ENCODE measurements at regions not wholly inside any gene's neighbourhood (a gene's known extent, or its start where the extent isn't known, plus 50 kb on each side); places are given as distances from the start of the nearest gene placed in this dataset.
"Not testable (repeated sequence)": the region's sequence is repeated elsewhere in the genome, so short reads cannot be mapped to it uniquely, and the experiment has no call there.

DNA sequence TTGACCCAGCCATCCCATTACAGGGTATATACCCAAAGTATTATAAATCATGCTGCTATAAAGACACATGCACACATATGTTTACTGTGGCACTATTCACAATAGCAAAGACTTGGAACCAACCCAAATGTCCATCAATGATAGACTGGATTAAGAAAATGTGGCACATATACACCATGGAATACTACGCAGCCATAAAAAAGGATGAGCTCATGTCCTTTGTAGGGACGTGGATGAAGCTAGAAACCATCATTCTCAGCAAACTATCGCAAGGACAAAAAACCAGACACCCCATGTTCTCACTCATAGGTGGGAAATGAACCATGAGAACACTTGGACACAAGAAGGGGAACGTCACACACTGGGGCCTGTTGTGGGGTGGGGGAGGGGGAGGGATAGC is 527.9 kb downstream of the UQCRFS1 start:
- H3K9me3 Mint-ChIP-seq (ENCODE audit: insufficient read depth); CTCF ChIA-PET; H3K27ac Mint-ChIP-seq: not testable (repeated sequence)

DNA sequence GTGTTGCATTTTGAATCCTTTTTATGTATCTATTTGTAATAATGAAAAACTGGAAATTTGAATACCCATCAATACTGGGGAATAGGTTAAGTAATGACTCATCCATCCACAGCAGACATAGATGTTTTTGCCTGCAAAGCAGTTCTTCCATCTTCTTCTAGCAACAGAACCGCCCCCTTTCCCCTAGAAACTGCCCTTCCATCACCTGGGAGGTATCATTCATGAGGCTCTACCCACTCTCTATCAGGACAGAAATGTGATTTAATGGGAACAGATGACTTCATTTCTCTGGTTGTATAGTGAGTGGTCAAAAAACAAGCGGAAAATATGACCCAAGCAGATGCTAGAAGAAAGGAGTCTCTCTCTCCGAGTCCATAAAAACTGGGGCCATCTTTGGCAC is 532.8 kb downstream of the UQCRFS1 start:
- no peak overlapping the region for H3K4me3 Mint-ChIP-seq
- POLR2A ChIA-PET, result no interaction called here
- H3K27me3 Mint-ChIP-seq (ENCODE audit: low read depth), result peaks cover 3% of the 10 kb centered on the region
- CTCF ChIA-PET, result no interaction called here
- H3K4me1 Mint-ChIP-seq (ENCODE audit: low read depth), result no peaks in the 10 kb centered on the region
- H3K27ac Mint-ChIP-seq, result no peak overlapping the region
- no peak for DNase-seq
- ATAC-seq, result no peak
- no peaks in the 10 kb centered on the region for H3K9me3 Mint-ChIP-seq (ENCODE audit: insufficient read depth)
- no peaks in the 10 kb centered on the region for H3K36me3 Mint-ChIP-seq (ENCODE audit: low read depth)

More for the DNA sequence above, 527.9 kb downstream of the UQCRFS1 start:
- DNase-seq; H3K36me3 Mint-ChIP-seq (ENCODE audit: low read depth); H3K27me3 Mint-ChIP-seq (ENCODE audit: low read depth); POLR2A ChIA-PET; H3K4me1 Mint-ChIP-seq (ENCODE audit: low read depth); ATAC-seq; H3K4me3 Mint-ChIP-seq: not testable (repeated sequence)

DNA sequence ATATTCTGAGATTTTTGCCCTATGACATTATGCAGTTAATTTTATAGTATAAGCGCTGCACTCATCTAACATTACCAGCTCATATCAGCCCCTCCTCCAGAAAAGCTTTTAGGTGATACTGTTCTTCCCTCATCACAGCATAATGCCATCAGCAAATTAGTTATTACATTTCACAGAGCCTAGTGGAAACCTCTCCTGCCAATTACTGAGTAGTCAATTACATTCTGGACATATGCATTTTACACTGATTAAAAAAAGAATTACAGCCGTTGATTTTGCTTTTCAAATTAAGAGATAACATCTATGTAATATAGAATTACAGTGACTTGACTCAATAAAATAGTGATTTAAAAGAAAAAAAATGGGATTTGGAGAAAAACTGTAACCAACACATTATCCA is 542.1 kb downstream of the UQCRFS1 start:
- Mint-ChIP-seq H3K4me1 (ENCODE audit: low read depth) (no peaks in the 10 kb centered on the region), H3K27ac (no peak overlapping the region), H3K27me3 (ENCODE audit: low read depth) (no peaks in the 10 kb centered on the region), H3K4me3 (no peak overlapping the region), H3K9me3 (ENCODE audit: insufficient read depth) (peaks cover 18% of the 10 kb centered on the region), H3K36me3 (ENCODE audit: low read depth) (no peaks in the 10 kb centered on the region)
- DNase-seq (no peak), ATAC-seq (no peak)
- ChIA-PET POLR2A (no interaction called here), CTCF (no interaction called here)

DNA sequence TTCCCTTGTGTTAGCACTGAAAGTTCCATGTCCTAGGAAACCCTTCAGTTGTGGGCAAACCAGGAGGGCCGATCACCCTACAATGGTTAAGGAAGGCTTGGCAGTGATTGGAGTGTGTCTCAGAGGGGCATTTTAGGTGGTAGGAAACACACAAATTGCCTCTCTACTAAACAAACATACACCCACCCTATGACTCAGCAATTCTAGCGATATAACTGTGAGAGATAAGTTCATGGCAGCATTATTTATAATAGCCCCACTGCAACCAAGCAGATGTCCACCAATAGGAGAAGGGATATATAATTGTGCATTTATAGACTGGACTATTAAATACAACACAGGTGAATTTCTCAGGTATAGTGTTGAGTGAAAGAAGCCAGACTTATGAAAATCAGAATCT is 543.1 kb downstream of the UQCRFS1 start:
- Mint-ChIP-seq H3K36me3 (ENCODE audit: low read depth) (no peaks in the 10 kb centered on the region), H3K27me3 (ENCODE audit: low read depth) (no peaks in the 10 kb centered on the region), H3K9me3 (ENCODE audit: insufficient read depth) (peaks cover 18% of the 10 kb centered on the region), H3K4me1 (ENCODE audit: low read depth) (no peaks in the 10 kb centered on the region), H3K4me3 (no peak overlapping the region), H3K27ac (no peak overlapping the region)
- POLR2A ChIA-PET, result no interaction called here
- DNase-seq, result no peak
- CTCF ChIA-PET, result interaction anchor here (0.9 kb wide), 1 partner anchor 35 kb away, joined by 3 read pairs; no protein-coding TSS in a partner anchor
- ATAC-seq, result no peak

DNA sequence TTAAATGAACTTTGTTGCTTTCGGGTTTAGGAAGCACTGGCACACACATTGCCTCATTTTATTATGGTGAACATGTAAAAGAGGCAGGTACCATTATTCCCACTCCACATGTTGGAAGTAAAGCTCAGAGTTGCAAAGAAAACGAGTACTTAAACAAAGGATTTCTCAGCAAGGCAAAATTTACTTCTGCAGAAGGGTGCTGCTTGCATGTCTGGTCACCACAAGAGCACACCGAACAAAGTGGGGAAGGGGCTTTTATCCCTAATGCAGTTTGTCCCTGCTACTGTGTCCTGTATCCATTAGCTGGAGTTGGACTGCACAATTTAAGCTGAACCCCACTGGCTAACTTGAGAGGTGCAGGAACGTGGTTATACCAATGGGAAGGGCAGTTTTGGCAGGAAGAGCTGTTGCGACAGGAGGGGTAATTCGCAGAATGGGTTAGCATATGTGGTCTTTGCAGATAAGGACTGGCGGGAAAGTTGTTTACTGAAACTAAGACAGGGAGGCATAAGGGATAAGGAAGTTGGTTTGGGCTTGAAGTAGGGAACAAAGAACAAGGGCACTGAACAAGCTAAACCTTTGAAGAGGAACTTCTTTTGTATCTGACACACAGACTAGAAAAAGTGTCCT is 545.5 kb downstream of the UQCRFS1 start:
- no peaks in the 10 kb centered on the region for H3K27me3 Mint-ChIP-seq (ENCODE audit: low read depth)
- no peaks in the 10 kb centered on the region for H3K36me3 Mint-ChIP-seq (ENCODE audit: low read depth)
- ATAC-seq, result no peak
- ChIA-PET POLR2A (no interaction called here), CTCF (no interaction called here)
- DNase-seq, result no peak
- peaks cover 10% of the 10 kb centered on the region for H3K9me3 Mint-ChIP-seq (ENCODE audit: insufficient read depth)
- H3K27ac Mint-ChIP-seq, result no peak overlapping the region
- H3K4me3 Mint-ChIP-seq, result no peak overlapping the region
- no peaks in the 10 kb centered on the region for H3K4me1 Mint-ChIP-seq (ENCODE audit: low read depth)

DNA sequence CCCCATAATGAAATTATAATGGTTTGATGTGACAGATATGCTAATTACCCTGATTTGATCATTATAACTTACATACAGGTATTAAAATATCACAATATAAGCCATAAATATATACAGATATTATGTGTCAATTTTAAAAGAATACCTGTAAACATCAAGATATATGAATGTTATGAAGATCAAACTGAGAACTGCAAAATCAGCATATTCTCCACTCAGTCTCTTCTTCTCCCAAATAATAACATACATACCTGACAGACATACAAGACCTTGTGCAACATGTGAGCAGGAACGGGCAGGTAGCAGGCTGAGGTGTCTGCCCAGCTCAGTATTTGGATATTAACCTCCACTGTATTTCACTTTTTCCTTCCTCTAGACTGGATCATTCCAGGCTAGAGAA is 547.2 kb downstream of the UQCRFS1 start:
- H3K4me3 Mint-ChIP-seq, result no peak overlapping the region
- H3K27me3 Mint-ChIP-seq (ENCODE audit: low read depth), result no peaks in the 10 kb centered on the region
- H3K27ac Mint-ChIP-seq, result no peak overlapping the region
- H3K36me3 Mint-ChIP-seq (ENCODE audit: low read depth), result no peaks in the 10 kb centered on the region
- POLR2A ChIA-PET, result no interaction called here
- peaks cover 15% of the 10 kb centered on the region for H3K9me3 Mint-ChIP-seq (ENCODE audit: insufficient read depth)
- no peaks in the 10 kb centered on the region for H3K4me1 Mint-ChIP-seq (ENCODE audit: low read depth)
- CTCF ChIA-PET, result interaction anchor here (0.6 kb wide), 1 partner anchor 1025 kb away, joined by 3 read pairs; no protein-coding TSS in a partner anchor
- no peak for ATAC-seq
- DNase-seq, result no peak

DNA sequence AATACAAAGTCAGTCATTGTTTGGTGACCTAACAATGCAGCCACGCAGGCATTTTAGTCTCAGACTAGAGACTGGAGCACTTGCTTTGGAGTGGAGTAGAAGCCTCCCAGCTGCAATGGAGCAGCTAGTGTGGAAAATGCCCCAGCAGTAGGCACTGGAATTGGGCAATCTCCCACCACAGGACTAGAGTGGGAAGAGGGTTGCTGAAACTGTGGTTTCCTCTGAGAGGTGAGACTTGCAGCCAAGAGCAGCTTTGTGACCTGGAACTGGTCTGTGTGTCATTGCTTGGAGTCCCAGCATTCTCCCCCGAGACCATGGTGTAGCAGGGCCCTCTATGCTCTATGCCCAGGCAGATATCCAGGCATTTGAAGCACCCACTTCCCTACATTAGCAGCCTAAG is 556.3 kb downstream of the UQCRFS1 start:
- no peaks in the 10 kb centered on the region for H3K36me3 Mint-ChIP-seq (ENCODE audit: low read depth)

DNA sequence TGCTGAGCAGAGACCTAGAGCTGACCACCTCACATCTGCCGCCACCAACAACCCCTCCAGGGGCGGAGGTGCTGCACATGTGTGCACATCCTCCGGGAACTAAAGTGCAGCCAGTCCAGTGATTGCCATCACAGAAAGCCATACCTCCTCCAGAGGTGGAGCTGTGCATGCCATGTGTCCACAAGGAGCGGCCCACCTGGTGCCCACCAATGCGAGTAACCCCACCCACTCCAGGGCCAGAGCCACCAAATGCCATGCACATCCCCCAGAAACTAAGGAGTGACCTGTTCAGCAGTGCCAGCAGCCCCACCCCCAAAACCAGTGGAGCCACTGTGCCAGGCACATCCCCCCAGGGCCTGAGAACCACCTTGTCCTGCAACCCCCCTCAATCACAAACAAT is 557.9 kb downstream of the UQCRFS1 start:
- H3K9me3 Mint-ChIP-seq (ENCODE audit: insufficient read depth), result peaks cover 10% of the 10 kb centered on the region
- DNase-seq (no peak), ATAC-seq (no peak)
- H3K27ac Mint-ChIP-seq, result no peak overlapping the region
- ChIA-PET POLR2A (no interaction called here), CTCF (no interaction called here)
- no peak overlapping the region for H3K4me3 Mint-ChIP-seq
- no peaks in the 10 kb centered on the region for H3K4me1 Mint-ChIP-seq (ENCODE audit: low read depth)
- no peaks in the 10 kb centered on the region for H3K27me3 Mint-ChIP-seq (ENCODE audit: low read depth)
- H3K36me3 Mint-ChIP-seq (ENCODE audit: low read depth), result no peaks in the 10 kb centered on the region

More for the DNA sequence above, 556.3 kb downstream of the UQCRFS1 start:
- H3K9me3 Mint-ChIP-seq (ENCODE audit: insufficient read depth), result peaks cover 15% of the 10 kb centered on the region
- H3K4me1 Mint-ChIP-seq (ENCODE audit: low read depth), result no peaks in the 10 kb centered on the region
- H3K27me3 Mint-ChIP-seq (ENCODE audit: low read depth), result no peaks in the 10 kb centered on the region
- ChIA-PET POLR2A (no interaction called here), CTCF (no interaction called here)
- DNase-seq (no peak), ATAC-seq (no peak)
- H3K27ac Mint-ChIP-seq, result no peak overlapping the region
- H3K4me3 Mint-ChIP-seq, result no peak overlapping the region

DNA sequence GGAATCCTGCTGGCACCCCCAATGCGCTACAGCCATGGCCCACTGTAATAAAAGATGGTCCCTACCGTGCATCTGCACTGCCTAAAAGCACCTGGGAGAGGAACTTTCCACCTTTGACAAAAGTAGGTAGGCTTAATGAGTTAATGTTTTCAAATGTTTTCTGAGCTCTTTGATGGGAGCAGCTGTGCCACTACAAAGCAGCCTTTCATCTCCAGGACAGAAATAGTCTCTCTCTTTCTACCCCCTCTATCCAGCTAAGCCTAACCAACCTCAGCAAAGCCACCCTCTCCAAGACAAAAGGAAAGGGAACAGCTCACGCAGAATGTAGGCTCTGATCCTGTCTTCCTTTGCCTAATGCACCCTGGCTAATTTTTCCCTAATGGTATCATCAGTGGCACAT is 560.2 kb downstream of the UQCRFS1 start:
- no peak for ATAC-seq
- H3K4me3 Mint-ChIP-seq, result no peak overlapping the region
- POLR2A ChIA-PET, result no interaction called here
- CTCF ChIA-PET, result no interaction called here
- H3K9me3 Mint-ChIP-seq (ENCODE audit: insufficient read depth), result peaks cover 3% of the 10 kb centered on the region
- no peaks in the 10 kb centered on the region for H3K36me3 Mint-ChIP-seq (ENCODE audit: low read depth)
- H3K27me3 Mint-ChIP-seq (ENCODE audit: low read depth), result no peaks in the 10 kb centered on the region
- no peaks in the 10 kb centered on the region for H3K4me1 Mint-ChIP-seq (ENCODE audit: low read depth)
- no peak overlapping the region for H3K27ac Mint-ChIP-seq
- no peak for DNase-seq

DNA sequence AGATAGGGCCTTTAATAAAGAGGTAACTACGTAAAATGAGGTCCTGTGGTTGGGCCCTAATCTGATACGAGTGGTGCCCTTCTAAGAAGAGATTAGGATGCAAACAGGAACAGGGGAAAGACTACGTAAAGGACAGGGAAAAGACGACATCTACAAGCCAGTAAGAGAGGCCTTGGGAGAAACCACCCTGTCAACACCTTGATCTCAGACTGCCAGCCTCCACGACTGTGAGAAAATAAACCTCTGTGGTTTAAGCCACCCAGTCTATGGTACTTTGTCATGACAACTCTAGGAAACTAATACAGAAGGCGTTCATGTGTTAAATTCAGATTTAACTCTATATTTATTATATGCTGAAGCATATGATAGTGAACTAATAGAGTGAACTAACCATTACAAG is 566.3 kb downstream of the UQCRFS1 start:
- Mint-ChIP-seq H3K27ac (no peak overlapping the region), H3K27me3 (ENCODE audit: low read depth) (no peaks in the 10 kb centered on the region), H3K4me1 (ENCODE audit: low read depth) (no peaks in the 10 kb centered on the region), H3K9me3 (ENCODE audit: insufficient read depth) (no peaks in the 10 kb centered on the region), H3K4me3 (no peak overlapping the region), H3K36me3 (ENCODE audit: low read depth) (no peaks in the 10 kb centered on the region)
- CTCF ChIA-PET, result no interaction called here
- POLR2A ChIA-PET, result no interaction called here
- ATAC-seq, result no peak
- DNase-seq, result no peak

DNA sequence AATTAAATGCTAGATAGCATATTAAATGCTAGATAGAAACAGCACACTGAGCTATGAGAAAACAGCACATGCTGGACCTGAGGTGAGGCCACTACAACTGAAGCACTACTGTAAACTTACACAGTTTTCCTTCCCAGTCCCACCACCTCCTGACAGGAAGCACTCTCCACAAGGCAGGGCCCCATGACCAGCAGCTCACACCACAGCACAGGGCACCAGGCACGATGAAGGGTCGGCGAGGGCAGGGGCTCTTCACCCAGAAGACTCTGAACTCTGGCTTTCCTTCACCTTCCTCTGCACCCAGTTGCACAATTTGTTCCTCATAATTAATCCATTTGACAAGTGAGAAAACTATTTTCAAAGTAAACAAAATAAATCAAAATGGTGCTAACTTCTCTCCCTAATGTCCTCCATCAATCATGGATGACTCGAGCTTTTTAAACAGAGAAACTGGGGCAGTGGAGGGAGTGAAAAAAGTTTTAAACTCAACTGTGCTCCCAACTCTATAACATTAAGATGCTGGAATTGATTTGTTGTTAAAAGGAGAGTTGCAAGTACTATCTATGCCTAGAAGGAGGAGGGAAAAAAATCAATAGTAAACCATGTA is 568.7 kb downstream of the UQCRFS1 start:
- H3K9me3 Mint-ChIP-seq (ENCODE audit: insufficient read depth), result no peaks in the 10 kb centered on the region
- H3K27me3 Mint-ChIP-seq (ENCODE audit: low read depth), result no peaks in the 10 kb centered on the region
- ChIA-PET CTCF (interaction anchor here (0.9 to 1.4 kb wide), 2 partner anchors 10 to 24 kb away, joined by 3 read pairs; no protein-coding TSS in a partner anchor), POLR2A (no interaction called here)
- ATAC-seq, result no peak
- no peak overlapping the region for H3K27ac Mint-ChIP-seq
- no peaks in the 10 kb centered on the region for H3K4me1 Mint-ChIP-seq (ENCODE audit: low read depth)
- H3K4me3 Mint-ChIP-seq, result no peak overlapping the region
- no peak for DNase-seq
- no peaks in the 10 kb centered on the region for H3K36me3 Mint-ChIP-seq (ENCODE audit: low read depth)

DNA sequence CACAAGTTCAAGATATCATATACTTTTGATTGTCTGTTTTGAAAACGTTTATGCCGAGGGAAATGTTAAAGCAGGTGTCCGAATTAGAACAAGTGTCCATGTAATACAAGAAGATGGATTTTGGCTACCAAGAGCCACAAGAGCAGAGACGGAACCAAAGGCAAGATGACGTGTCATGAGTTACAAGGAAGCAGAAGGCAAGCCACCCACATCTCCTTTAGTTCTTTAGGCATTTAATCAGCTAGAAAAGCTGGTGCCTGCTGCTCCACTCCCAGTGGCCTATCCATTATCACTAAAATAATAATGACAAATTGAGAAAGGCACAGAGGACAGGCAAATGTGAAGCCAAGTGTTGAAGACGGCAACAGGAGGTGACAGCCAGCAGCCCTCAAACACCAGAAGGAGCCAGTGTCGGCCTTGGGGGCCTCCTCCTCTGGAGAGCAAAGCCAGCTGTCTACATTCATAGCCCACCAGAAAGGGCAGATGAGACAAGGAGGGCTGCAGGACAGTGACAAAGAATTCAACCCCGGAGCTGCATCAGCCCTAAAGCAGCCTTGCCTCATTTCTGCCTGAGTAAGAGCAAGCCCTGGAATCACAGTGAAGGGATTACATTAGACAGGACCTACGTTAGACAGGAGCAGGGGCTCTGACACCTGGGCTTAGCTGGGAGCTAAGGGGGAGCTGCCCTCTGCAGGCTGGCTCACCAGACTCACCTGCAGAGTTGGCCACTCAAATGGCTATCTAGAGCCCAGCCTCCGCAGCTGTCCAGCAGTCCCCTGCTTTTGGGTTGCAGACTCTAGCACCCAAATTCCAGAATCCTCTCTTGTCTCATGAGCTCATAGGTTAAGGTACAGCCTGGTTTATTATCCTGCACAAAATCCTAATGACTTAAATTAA is 569.9 kb downstream of the UQCRFS1 start:
- no peaks in the 10 kb centered on the region for H3K36me3 Mint-ChIP-seq (ENCODE audit: low read depth)
- ATAC-seq (no peak), DNase-seq (no peak)
- H3K27me3 Mint-ChIP-seq (ENCODE audit: low read depth), result no peaks in the 10 kb centered on the region
- H3K9me3 Mint-ChIP-seq (ENCODE audit: insufficient read depth), result no peaks in the 10 kb centered on the region
- no peak overlapping the region for H3K27ac Mint-ChIP-seq
- POLR2A ChIA-PET, result no interaction called here
- H3K4me3 Mint-ChIP-seq, result no peak overlapping the region
- no peaks in the 10 kb centered on the region for H3K4me1 Mint-ChIP-seq (ENCODE audit: low read depth)
- CTCF ChIA-PET, result no interaction called here

Data from activated CD8-positive, alpha-beta T cell treated with anti-CD3 and anti-CD28 coated beads, Interleukin-2, amount 10 ng/mL, durations not matched to agents 7 days and 5 days (primary cell).